GM19025 (cell line): ENCODE measurements at regions not wholly inside any gene's neighbourhood (a gene's known extent, or its start where the extent isn't known, plus 50 kb on each side); places are given as distances from the start of the nearest gene placed in this dataset.
"Not testable (repeated sequence)": the region's sequence is repeated elsewhere in the genome, so short reads cannot be mapped to it uniquely, and the experiment has no call there.

Experiments used
- ATAC-seq: cut with Tn5 transposase; IDR thresholded peaks from one replicate; pipeline ENCODE4 v1.9.1; 2021; ENCODE audit warnings: mild to moderate bottlenecking, low read depth, moderate library complexity; ENCODE audit not compliant: unreplicated experiment

DNA sequence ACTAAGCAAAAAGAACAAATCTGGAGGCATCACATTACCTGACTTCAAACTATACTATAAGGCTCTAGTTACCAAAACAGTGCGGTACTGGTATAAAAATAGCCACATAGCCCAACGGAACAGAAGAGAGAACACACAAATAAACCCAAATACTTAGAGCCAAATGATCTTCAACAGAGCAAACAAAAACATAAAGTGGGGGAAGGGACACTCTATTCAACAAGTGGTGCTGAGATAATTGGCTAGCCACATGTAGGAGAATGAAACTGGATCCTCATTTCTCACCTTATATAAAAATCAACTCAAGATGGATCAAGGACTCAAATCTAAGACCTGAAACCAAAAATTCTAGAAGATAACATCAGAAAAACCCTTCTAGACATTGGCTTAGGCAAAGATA, 89.9 kb upstream of the ZNF608 start:
- ATAC-seq, result not testable (repeated sequence)

DNA sequence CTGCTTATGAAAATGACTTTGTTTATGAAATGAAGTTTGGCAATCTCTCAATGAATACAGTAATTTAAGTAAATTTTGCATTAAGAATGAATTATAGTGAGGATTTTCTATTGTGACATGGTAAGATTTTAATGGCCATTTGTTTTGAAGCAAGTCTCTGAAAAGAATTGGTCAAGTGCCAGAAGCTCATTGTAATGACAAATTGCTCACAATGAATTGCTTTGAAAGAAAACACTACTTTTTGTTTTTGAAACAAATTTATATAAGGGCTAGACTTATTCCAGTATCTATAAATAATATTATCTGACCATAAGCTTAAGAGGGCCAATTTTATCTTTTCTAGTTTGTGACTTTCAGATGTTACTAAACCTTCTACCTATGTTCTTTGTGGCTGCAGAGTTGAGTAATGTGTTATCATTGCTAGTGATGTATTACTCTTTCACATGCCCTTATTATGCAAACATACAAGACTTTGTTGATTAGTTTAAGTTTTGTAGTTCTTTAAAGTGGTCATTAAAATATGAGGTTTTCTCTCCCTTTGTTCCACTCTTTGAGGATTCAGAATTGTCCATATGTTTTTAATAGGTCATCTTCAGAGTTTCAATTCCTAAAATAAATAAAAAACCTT, 93.0 kb upstream of the ZNF608 start:
- ATAC-seq, result no peak

DNA sequence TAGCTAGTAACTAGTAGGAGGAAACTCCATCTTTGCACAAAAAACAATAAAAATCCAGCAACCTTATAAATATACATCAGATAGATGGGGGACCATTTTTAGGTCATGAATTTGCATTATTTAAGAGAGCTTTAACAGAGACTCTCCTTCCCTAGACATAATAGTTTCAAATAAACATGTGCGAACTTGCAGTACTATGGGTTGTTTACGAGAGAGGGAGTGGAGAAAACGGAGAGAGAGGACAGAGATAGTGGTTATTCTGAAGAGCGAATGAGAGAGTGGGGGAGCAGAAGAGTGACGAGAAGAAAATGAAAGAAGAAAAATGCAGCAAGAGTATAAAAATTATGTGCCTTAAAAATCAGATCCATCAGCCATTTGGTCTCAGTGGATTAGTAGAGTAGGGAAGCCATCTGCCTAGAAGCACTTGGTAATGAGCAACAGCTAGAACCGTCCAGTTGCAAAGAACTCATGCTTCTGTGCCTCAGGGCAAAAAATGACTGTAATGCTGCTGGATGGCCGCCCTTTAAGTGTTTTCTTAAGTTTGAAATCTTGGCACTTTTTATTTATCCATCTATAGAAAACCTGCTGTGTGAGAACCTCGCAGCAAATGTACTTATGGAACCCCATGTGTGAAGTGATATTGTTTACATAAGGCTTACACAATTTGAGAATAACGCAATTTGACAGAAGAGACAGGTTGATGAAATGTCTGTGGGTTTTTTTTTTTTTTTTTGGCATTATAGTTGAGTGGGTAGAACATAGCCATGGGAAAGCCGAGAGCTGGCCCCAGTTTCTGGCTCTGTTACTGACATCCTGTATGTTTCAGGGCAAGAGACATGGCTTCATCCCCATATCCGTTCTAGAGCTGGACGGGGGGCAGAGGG, 95.6 kb upstream of the ZNF608 start:
- no peak for ATAC-seq

- ATAC-seq, result no peak
Observed at GRCh38 chr5:124842725-124843595, 96.5 kb upstream of the ZNF608 start.

DNA sequence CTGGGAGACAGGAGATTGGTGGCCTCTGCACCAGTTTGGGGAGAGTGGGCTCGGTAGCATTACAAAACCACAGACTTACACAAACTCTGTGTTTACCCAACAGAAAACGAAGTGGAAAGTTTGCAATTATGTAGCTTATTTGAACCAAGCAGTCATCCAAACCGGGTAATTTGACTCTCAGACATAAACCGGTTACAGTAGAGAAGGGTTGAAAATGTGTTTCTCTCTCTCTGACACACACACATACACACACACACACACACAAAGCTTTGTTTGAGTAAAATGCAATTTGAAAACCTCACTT, 97.1 kb upstream of the ZNF608 start:
- no peak for ATAC-seq

- ATAC-seq, result no peak
Observed at GRCh38 chr5:124844371-124844920, 98.0 kb upstream of the ZNF608 start.

GRCh38 chr5:124847907-124848306, 101.5 kb upstream of the ZNF608 start:
- no peak for ATAC-seq

- ATAC-seq, result no peak
Observed at GRCh38 chr5:124849774-124850173, 103.3 kb upstream of the ZNF608 start.

DNA sequence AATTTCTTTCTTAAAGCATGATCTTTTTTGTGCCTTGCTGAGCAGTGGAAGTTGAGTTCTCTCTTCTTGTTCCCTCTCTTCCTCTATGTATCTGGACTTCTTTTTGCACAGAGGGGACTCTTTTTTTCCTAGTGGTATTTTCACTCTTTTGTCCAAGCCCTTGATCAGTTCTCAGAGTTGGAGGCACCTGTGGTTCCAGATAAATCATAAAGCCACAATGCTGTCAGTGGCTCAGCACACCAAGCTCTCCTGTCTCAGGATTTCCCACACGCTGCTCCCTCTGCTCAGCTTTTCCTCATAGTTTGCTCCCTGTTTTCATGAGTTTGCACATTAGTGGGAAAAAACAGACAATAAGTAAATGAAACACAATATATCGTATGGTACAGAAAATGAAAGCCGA, 110.3 kb upstream of the ZNF608 start:
- ATAC-seq, result no peak

DNA sequence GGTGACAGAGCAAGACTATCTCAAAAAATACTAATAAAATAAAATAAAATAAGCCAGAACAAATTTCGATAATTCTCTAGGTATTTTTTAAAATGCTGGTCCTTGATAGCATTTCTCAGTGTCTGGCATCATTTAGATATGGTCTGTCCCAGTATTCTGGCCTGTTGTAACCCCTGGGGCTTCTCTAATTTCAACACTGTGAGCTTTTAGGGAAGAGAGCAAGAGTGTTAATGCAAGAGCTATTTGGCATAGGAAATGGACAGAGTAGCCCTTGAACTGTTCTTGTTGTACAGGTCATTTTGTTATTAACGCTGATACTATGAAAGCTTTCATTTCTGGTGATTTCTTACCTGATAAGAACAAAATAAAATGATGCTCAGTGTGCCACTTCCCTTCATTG, 112.2 kb upstream of the ZNF608 start:
- no peak for ATAC-seq

DNA sequence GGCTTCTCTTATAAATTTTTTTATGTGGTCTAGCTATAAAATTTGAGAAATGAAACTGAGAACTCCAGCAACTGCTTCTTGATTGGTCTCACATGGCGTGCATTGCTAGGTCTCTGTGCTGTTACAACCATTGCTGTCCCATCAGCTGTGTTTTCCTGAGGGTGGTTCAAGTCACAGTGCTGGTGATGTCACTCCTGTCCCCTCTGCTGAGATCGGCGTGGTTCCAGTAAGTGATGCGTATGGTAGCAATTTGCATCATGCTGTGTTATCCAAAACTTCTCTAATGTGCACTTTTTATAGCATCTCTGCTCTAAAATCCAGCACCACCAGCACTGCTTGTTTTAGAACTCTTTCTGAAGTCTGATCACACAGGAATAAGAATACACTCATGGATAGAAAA, 112.6 kb upstream of the ZNF608 start:
- ATAC-seq, result no peak

- no peak for ATAC-seq
Observed at GRCh38 chr5:124859556-124860290, 113.3 kb upstream of the ZNF608 start.

DNA sequence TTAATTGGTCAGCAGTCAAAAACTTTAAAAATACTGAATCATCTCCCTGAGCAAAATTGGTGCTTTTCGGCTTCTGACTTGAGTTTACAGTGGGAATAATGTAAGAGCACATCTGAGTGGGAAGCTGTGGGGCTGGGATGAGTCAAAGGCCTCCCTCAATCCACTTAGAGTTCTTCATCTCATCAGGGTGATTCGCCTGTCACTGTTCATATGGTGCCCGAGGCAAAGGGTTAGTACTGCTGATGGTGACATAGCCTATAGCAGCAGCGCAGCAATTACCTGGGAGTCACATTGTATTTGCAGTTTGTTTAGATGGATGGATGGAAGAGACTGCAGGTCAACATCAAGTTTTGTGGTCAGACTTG, 113.8 kb upstream of the ZNF608 start:
- no peak for ATAC-seq

- no peak for ATAC-seq
Observed at GRCh38 chr5:124865066-124865465, 118.6 kb upstream of the ZNF608 start.

DNA sequence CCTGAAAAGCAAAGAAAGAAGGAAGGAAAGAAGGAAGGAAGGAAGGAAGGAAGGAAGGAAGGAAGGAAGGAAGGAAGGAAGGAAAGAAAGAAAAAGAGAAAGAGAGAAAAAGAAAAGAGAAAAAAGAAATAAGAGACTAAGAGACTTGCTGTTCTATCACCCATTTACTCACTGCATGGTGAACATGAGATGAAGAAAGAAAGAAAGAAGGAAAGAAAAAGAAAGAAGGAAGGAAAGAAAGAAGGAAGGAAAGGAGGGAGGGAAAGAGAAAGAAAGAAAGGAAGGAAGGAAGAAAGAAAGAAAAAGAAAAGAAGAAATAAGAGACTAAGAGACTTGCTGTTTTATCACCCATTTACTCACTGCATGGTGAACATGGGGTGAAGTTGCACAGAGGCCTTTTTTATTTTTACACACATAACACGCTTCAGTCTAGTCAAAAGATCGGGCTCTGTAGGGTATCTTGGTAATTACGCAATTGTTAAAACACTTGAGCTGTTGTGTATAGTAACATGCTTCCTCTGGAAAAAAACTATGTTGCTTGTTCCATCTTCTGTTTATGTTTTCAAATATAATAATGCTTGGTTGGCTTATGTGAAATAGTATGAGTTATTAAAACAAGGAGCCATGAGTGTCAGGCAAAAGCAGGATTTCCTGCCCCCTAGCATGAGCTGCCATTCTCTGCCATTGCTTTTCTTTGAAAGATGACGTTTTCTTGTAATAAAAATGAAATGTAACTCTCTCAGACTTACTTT, 119.3 kb upstream of the ZNF608 start:
- no peak for ATAC-seq

DNA sequence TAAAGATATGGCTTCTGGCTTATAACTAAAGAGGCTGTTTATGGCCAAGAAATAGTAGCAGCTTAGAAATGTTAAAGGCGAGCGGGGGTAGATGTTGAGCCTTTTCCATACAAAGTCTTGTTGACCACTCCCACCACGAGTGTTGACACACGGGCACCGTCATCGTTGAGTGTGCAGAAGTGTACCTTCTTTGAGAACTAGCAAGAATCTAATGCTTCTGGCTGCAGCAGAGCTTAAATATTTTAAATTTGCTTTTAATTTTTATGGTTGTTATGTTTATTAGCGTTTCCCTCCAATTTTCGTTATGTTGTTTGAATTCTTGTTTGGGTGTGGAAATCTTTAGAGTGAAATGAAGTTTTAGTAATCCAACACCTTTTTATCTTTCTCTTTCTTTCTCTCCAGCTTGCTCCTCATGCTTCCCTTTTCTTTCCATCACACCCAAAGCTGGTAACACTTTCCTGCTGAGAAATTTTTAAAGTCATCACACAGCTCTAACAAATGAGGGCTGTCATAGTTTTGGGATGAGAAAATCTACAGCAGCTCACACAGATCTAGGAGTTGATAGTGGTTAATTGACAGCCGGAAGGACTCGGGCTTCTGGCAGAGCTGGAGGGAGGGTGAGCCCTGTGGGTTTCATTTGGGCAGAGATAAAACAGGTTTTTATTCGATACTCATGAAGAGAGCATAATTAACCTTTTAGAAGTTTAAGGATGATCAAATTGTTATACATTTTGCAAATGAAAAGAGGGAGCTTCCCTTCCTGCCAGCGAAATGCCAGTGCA, 120.1 kb upstream of the ZNF608 start:
- ATAC-seq, result no peak

- ATAC-seq, result no peak
Observed at GRCh38 chr5:124867137-124867704, 120.8 kb upstream of the ZNF608 start.

GRCh38 chr5:124868676-124869075, 122.2 kb upstream of the ZNF608 start:
- no peak for ATAC-seq
